ENCODE measurements at regions not wholly inside any gene's neighbourhood (a gene's known extent, or its start where the extent isn't known, plus 50 kb on each side); places are given as distances from the start of the nearest gene placed in this dataset.

- no peaks in the 10 kb centered on the region for H3K4me1 ChIP-seq
- H3K36me3 ChIP-seq (ENCODE audit: control insufficient read depth, insufficient read depth, low read length) = no peaks in the 10 kb centered on the region
- no peaks in the 10 kb centered on the region for H3K27me3 Mint-ChIP-seq (ENCODE audit: insufficient read depth, unreplicated experiment)
- H3K4me1 Mint-ChIP-seq (ENCODE audit: low read depth, unreplicated experiment) = no peaks in the 10 kb centered on the region
- no peaks in the 10 kb centered on the region for H3K9me3 ChIP-seq
- no peak overlapping the region for H3K4me3 Mint-ChIP-seq (ENCODE audit: unreplicated experiment)
- TF ChIP-seq CTCF (IDR thresholded peaks at IDR 0.05; ENCODE audit: insufficient read depth in 1 of 2, low read depth in 1 of 2, low read length in 1 of 2, severe bottlenecking in 1 of 2, unreplicated experiment in 1 of 2) = no peak
- no peaks in the 10 kb centered on the region for H3K36me3 Mint-ChIP-seq (ENCODE audit: insufficient read depth, unreplicated experiment)
- no TSS peak for BruUV-seq (replicated peaks)
- no peaks in the 10 kb centered on the region for H3K9me3 Mint-ChIP-seq (ENCODE audit: unreplicated experiment)
- H3K27me3 ChIP-seq (replicated peaks; ENCODE audit: control insufficient read depth, insufficient read depth, low read length) = no peaks in the 10 kb centered on the region
- no peak overlapping the region for H3K4me3 ChIP-seq (ENCODE audit: low read depth, low read length)
- no peak overlapping the region for H3K27ac Mint-ChIP-seq (ENCODE audit: unreplicated experiment)
- intact Hi-C loops (cut with micrococcal nuclease; ENCODE audit: unreplicated experiment) = no loop called here
- POLR2A ChIA-PET = no interaction called here
- CTCF ChIA-PET = no interaction called here
- no peak for DNase-seq
These were observed 515.2 kb downstream of the GLUD2 start for GRCh38 chrX:121562616-121563015.

GRCh38 chrX:121569609-121570008, 522.2 kb downstream of the GLUD2 start:
- no peaks in the 10 kb centered on the region for H3K27me3 ChIP-seq (replicated peaks; ENCODE audit: control insufficient read depth, insufficient read depth, low read length)
- DNase-seq = no peak
- no peaks in the 10 kb centered on the region for H3K9me3 ChIP-seq
- no peaks in the 10 kb centered on the region for H3K36me3 ChIP-seq (ENCODE audit: control insufficient read depth, insufficient read depth, low read length)
- H3K4me3 ChIP-seq (ENCODE audit: low read depth, low read length) = no peak overlapping the region
- Mint-ChIP-seq H3K4me1 (ENCODE audit: low read depth, unreplicated experiment) (no peaks in the 10 kb centered on the region), H3K27me3 (ENCODE audit: insufficient read depth, unreplicated experiment) (no peaks in the 10 kb centered on the region), H3K27ac (ENCODE audit: unreplicated experiment) (no peak overlapping the region), H3K4me3 (ENCODE audit: unreplicated experiment) (no peak overlapping the region), H3K9me3 (ENCODE audit: unreplicated experiment) (no peaks in the 10 kb centered on the region), H3K36me3 (ENCODE audit: insufficient read depth, unreplicated experiment) (no peaks in the 10 kb centered on the region)
- no TSS peak for BruUV-seq (replicated peaks)
- ChIA-PET CTCF (no interaction called here), POLR2A (no interaction called here)
- TF ChIP-seq CTCF (IDR thresholded peaks at IDR 0.05; ENCODE audit: insufficient read depth in 1 of 2, low read depth in 1 of 2, low read length in 1 of 2, severe bottlenecking in 1 of 2, unreplicated experiment in 1 of 2) = no peak
- no peaks in the 10 kb centered on the region for H3K4me1 ChIP-seq
- intact Hi-C loops (cut with micrococcal nuclease; ENCODE audit: unreplicated experiment) = no loop called here

- Histone ChIP-seq H3K36me3 (ENCODE audit: control insufficient read depth, insufficient read depth, low read length) (no peaks in the 10 kb centered on the region), H3K9me3 (no peaks in the 10 kb centered on the region), H3K4me3 (ENCODE audit: low read depth, low read length) (no peak overlapping the region), H3K27me3 (replicated peaks; ENCODE audit: control insufficient read depth, insufficient read depth, low read length) (no peaks in the 10 kb centered on the region), H3K4me1 (no peaks in the 10 kb centered on the region)
- Mint-ChIP-seq H3K9me3 (ENCODE audit: unreplicated experiment) (no peaks in the 10 kb centered on the region), H3K4me1 (ENCODE audit: low read depth, unreplicated experiment) (no peaks in the 10 kb centered on the region), H3K4me3 (ENCODE audit: unreplicated experiment) (no peak overlapping the region), H3K27ac (ENCODE audit: unreplicated experiment) (no peak overlapping the region), H3K36me3 (ENCODE audit: insufficient read depth, unreplicated experiment) (no peaks in the 10 kb centered on the region), H3K27me3 (ENCODE audit: insufficient read depth, unreplicated experiment) (no peaks in the 10 kb centered on the region)
- intact Hi-C loops (cut with micrococcal nuclease; ENCODE audit: unreplicated experiment) = no loop called here
- TF ChIP-seq CTCF (IDR thresholded peaks at IDR 0.05; ENCODE audit: insufficient read depth in 1 of 2, low read depth in 1 of 2, low read length in 1 of 2, severe bottlenecking in 1 of 2, unreplicated experiment in 1 of 2) = no peak
- no peak for DNase-seq
- CTCF ChIA-PET = interaction anchor here (1.0 kb wide), 1 partner anchor 780 kb away, joined by 3 read pairs; no protein-coding TSS in a partner anchor
- no TSS peak for BruUV-seq (replicated peaks)
- POLR2A ChIA-PET = no interaction called here
These were observed 522.8 kb downstream of the GLUD2 start for GRCh38 chrX:121570072-121570841.

Data from Caco-2 (cell line).